ENCODE measurements at regions not wholly inside any gene's neighbourhood (a gene's known extent, or its start where the extent isn't known, plus 50 kb on each side); places are given as distances from the start of the nearest gene placed in this dataset.

DNA sequence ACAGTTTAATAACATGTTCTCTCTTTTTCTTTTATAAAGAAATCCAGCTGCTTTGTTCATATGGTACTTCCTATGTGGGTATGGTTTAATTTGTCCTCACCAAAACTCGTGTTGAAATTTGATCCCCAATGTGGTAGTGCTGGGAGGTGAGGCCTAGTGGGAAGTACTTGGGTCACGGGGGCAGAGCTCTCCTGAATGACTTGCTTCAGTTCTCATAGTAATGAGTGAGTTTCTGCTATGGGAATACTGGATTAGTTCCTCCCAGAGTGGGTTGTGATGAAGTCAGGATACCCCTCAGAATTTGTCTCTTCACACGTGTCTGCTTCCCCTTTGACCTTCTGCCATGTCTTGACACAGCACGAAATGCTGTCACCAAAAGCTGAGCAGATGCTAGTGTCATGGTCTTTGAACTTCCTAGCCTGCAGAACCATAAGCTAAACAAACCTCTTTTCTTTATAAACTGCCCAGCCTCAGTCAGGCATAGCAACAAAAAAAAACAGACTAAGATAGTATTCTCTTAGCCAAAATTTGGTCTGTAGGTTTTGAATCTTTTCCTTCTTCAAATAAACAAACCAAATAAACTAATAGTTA, 87.8 kb upstream of the HS3ST5 start:
- no peak overlapping the region for H3K4me3 ChIP-seq (ENCODE audit: low read depth, low read length)
- TF ChIP-seq, protein P1, sequence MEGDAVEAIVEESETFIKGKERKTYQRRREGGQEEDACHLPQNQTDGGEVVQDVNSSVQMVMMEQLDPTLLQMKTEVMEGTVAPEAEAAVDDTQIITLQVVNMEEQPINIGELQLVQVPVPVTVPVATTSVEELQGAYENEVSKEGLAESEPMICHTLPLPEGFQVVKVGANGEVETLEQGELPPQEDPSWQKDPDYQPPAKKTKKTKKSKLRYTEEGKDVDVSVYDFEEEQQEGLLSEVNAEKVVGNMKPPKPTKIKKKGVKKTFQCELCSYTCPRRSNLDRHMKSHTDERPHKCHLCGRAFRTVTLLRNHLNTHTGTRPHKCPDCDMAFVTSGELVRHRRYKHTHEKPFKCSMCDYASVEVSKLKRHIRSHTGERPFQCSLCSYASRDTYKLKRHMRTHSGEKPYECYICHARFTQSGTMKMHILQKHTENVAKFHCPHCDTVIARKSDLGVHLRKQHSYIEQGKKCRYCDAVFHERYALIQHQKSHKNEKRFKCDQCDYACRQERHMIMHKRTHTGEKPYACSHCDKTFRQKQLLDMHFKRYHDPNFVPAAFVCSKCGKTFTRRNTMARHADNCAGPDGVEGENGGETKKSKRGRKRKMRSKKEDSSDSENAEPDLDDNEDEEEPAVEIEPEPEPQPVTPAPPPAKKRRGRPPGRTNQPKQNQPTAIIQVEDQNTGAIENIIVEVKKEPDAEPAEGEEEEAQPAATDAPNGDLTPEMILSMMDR (IDR thresholded peaks at IDR 0.05; ENCODE audit: insufficient read depth, low read depth, low read length), result no peak
- no peak for DNase-seq (ENCODE audit: low read depth)

DNA sequence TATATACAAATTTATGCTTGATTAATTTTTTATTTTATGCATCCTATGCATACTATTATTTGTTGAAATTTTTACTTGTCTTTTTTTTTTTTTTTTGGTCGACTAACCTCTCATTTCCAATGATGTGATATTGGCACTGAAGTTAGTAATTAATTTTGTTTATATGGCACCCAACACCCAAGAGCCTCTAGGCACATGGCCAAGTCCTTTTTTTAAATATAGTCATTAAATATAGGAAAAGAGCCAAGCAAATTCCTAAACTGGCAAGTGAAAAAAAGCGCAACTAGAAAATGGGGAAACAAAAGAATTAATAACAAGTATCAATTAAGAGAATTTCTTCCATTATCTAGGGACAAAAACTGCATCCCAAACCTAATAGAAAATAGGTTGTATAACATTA, 85.5 kb upstream of the HS3ST5 start:
- no peak overlapping the region for H3K4me3 ChIP-seq (ENCODE audit: low read depth, low read length)
- TF ChIP-seq, protein P1 (IDR thresholded peaks at IDR 0.05; ENCODE audit: insufficient read depth, low read depth, low read length), result no peak
- no peak for DNase-seq (ENCODE audit: low read depth)

GRCh38 chr6:114421199-114421598, 78.4 kb upstream of the HS3ST5 start:
- no peak overlapping the region for H3K4me3 ChIP-seq (ENCODE audit: low read depth, low read length)
- TF ChIP-seq, protein P1 (IDR thresholded peaks at IDR 0.05; ENCODE audit: insufficient read depth, low read depth, low read length), result no peak
- DNase-seq (ENCODE audit: low read depth), result no peak

- TF ChIP-seq, protein P1 (IDR thresholded peaks at IDR 0.05; ENCODE audit: insufficient read depth, low read depth, low read length), result no peak
- H3K4me3 ChIP-seq (ENCODE audit: low read depth, low read length), result no peak overlapping the region
- no peak for DNase-seq (ENCODE audit: low read depth)
These were observed 76.4 kb upstream of the HS3ST5 start for GRCh38 chr6:114419175-114419574.

GRCh38 chr6:114418304-114418972, 75.6 kb upstream of the HS3ST5 start:
- TF ChIP-seq, protein P1 (IDR thresholded peaks at IDR 0.05; ENCODE audit: insufficient read depth, low read depth, low read length), result no peak
- H3K4me3 ChIP-seq (ENCODE audit: low read depth, low read length), result no peak overlapping the region
- no peak for DNase-seq (ENCODE audit: low read depth)

GRCh38 chr6:114407426-114408035, 64.7 kb upstream of the HS3ST5 start:
- TF ChIP-seq, protein P1 (IDR thresholded peaks at IDR 0.05; ENCODE audit: insufficient read depth, low read depth, low read length), result no peak
- H3K4me3 ChIP-seq (ENCODE audit: low read depth, low read length), result no peak overlapping the region
- DNase-seq (ENCODE audit: low read depth), result no peak

Measured in fibroblast of villous mesenchyme (primary cell).